HCT116 (cell line): ENCODE measurements at regions not wholly inside any gene's neighbourhood (a gene's known extent, or its start where the extent isn't known, plus 50 kb on each side); places are given as distances from the start of the nearest gene placed in this dataset.

Experiments used
- ATAC-seq: fragments of 200-7000 bp; cut with Tn5 transposase; 2 replicates; pipeline ENCODE4 v1.9.1; 2020; ENCODE audit warnings: mild to moderate bottlenecking, moderate library complexity
- BruUV-seq: library from RNA; stranded (reverse); fragments of 400-500 nt; replicated peaks from 2 replicates; lab custom pipeline; 2021; lab: Mats Ljungman, UMichigan
- CTCF ChIA-PET: fragments of 300-600 bp; sonication (Branson Sonifier 250); formaldehyde crosslinking; loops from one replicate; lab custom pipeline; 2021; ENCODE audit warnings: antibody characterized with exemption; lab: Charles Lee
- POLR2A ChIA-PET: fragments of 300-600, 350-600 bp; sonication (Branson Sonifier 250); formaldehyde crosslinking; loops from one replicate; lab custom pipeline; 2021; ENCODE audit warnings: antibody characterized with exemption; lab: Charles Lee
- RAD21 ChIA-PET, 2 experiments: fragments of 300-600 bp; sonication (Branson Sonifier 250); formaldehyde crosslinking; loops; one replicate each; lab custom pipeline; 2023; ENCODE audit warnings: low total read pairs in 2 of 2; ENCODE audit not compliant: uncharacterized antibody in 2 of 2, unreplicated experiment in 2 of 2, low non-redundant PET in 1 of 2; lab: Charles Lee
- DNase-seq: peaks from one replicate; pipeline ENCODE4 v3.0.0-alpha.2; 2010; ENCODE audit warnings: low read depth, low spot score
- H2AFZ ChIP-seq: fragments of 200-600 bp; shearing (Covaris generic), sonication (generic); 2 replicates; pipeline ENCODE4 v1.6.1; 2017; ENCODE audit warnings: low read depth, mixed run types, mixed read lengths, antibody characterized with exemption, low read length; ENCODE audit not compliant: poor library complexity, severe bottlenecking
- H3K27ac ChIP-seq: 2 replicates; pipeline ENCODE4 v1.5.1; 2012; ENCODE audit warnings: low read depth, low read length
- H3K27me3 ChIP-seq: fragments of 200-600 bp; sonication (generic); 2 replicates; pipeline ENCODE4 v1.6.1; 2016; ENCODE audit warnings: mixed run types, low read length, mixed read lengths; ENCODE audit not compliant: insufficient read depth
- H3K36me3 ChIP-seq, 2 experiments: fragments of 200-500 bp in 1 of 2; fragments of 200-600 bp in 1 of 2; sonication (Bioruptor generic) in 1 of 2; sonication (generic) in 1 of 2; 2 replicates each; pipeline versions ENCODE4 v1.5.1 to v1.6.1; 2014 to 2016; ENCODE audit warnings: low read length in 2 of 2, inconsistent platforms in 1 of 2, mixed read lengths in 1 of 2, mixed run types in 1 of 2; ENCODE audit not compliant: insufficient read depth in 2 of 2, control insufficient read depth in 1 of 2
- H3K4me1 ChIP-seq, 2 experiments: fragments of 200-600 bp in 1 of 2; sonication (generic) in 1 of 2; 2 replicates each; pipeline versions ENCODE4 v1.5.1 to v1.6.1; 2012 to 2017; ENCODE audit warnings: low read length in 2 of 2, inconsistent platforms in 1 of 2, mild to moderate bottlenecking in 1 of 2, mixed read lengths in 1 of 2, mixed run types in 1 of 2, moderate library complexity in 1 of 2; ENCODE audit not compliant: insufficient read depth in 2 of 2, control insufficient read depth in 1 of 2
- H3K4me2 ChIP-seq: fragments of 200-600 bp; sonication (generic); 2 replicates; pipeline ENCODE4 v1.6.1; 2017; ENCODE audit warnings: mixed run types, low read length, mixed read lengths
- H3K4me3 ChIP-seq, 2 experiments: fragments of 200-600 bp in 1 of 2; sonication (generic) in 1 of 2; replicated peaks in 1 of 2; 2 replicates each; pipeline ENCODE4 v1.5.1; 2011 to 2016; ENCODE audit warnings: low read length in 2 of 2, control low read depth in 1 of 2, low read depth in 1 of 2, mild to moderate bottlenecking in 1 of 2, mixed read lengths in 1 of 2, mixed run types in 1 of 2
- H3K79me2 ChIP-seq: fragments of 200-600 bp; sonication (generic); 2 replicates; pipeline ENCODE4 v1.6.1; 2017; ENCODE audit warnings: mild to moderate bottlenecking, mixed run types, low read length, moderate library complexity, mixed read lengths; ENCODE audit not compliant: insufficient read depth
- H3K9ac ChIP-seq: fragments of 200-600 bp; sonication (generic); 2 replicates; pipeline ENCODE4 v1.6.1; 2016; ENCODE audit warnings: low read length, mixed read lengths
- H3K9me2 ChIP-seq: fragments of 200-600 bp; sonication (generic), shearing (Covaris generic); 2 replicates; pipeline ENCODE4 v1.6.1; 2017; ENCODE audit warnings: mixed run types, mild to moderate bottlenecking, moderate library complexity; ENCODE audit not compliant: insufficient read depth
- H3K9me3 ChIP-seq, 2 experiments: fragments of 200-500 bp in 1 of 2; fragments of 200-600 bp in 1 of 2; sonication (Bioruptor generic) in 1 of 2; sonication (generic) in 1 of 2; 2 replicates each; pipeline ENCODE4 v1.6.1; 2014 to 2017; ENCODE audit warnings: low read length in 2 of 2, mixed read lengths in 2 of 2, inconsistent platforms in 1 of 2, low read depth in 1 of 2, mild to moderate bottlenecking in 1 of 2, mixed run types in 1 of 2, moderate library complexity in 1 of 2; ENCODE audit not compliant: control insufficient read depth in 1 of 2, insufficient read depth in 1 of 2
- H4K20me1 ChIP-seq: fragments of 200-600 bp; sonication (generic), shearing (Covaris generic); 2 replicates; pipeline ENCODE4 v1.6.1; 2017; ENCODE audit warnings: mixed run types, mild to moderate bottlenecking, moderate library complexity; ENCODE audit not compliant: insufficient read depth
- ATF3 ChIP-seq: IDR thresholded peaks from 2 replicates; pipeline ENCODE4 v1.6.1; 2012
- CBX3 ChIP-seq: IDR thresholded peaks from 2 replicates; pipeline ENCODE4 v1.6.1; 2012; ENCODE audit warnings: low read depth
- CEBPB ChIP-seq: IDR thresholded peaks from 2 replicates; pipeline ENCODE4 v1.6.1; 2012; ENCODE audit warnings: low read depth
- EGR1 ChIP-seq: IDR thresholded peaks from 2 replicates; pipeline ENCODE4 v1.6.1; 2012; ENCODE audit warnings: low read depth
- ELF1 ChIP-seq: IDR thresholded peaks from 2 replicates; pipeline ENCODE4 v1.6.1; 2012; ENCODE audit warnings: low read depth, borderline replicate concordance
- EZH2 ChIP-seq: fragments of 200-600 bp; sonication (generic); IDR thresholded peaks from 2 replicates; pipeline ENCODE4 v1.6.1; 2017; ENCODE audit warnings: antibody characterized with exemption, mixed run types
- FOSL1 ChIP-seq: IDR thresholded peaks from 2 replicates; pipeline ENCODE4 v1.6.1; 2012; ENCODE audit warnings: low read depth
- JUND ChIP-seq: IDR thresholded peaks from 2 replicates; pipeline ENCODE4 v1.6.1; 2012
- POLR2A ChIP-seq: IDR thresholded peaks from 2 replicates; pipeline ENCODE4 v1.7.0; 2011; ENCODE audit warnings: borderline replicate concordance; ENCODE audit not compliant: insufficient read depth, insufficient read length; ENCODE audit errors: extremely low read depth
- POLR2AphosphoS5 ChIP-seq: IDR thresholded peaks from 2 replicates; pipeline ENCODE4 v1.6.1; 2011; ENCODE audit warnings: mild to moderate bottlenecking, low read depth, low read length, moderate library complexity
- RAD21 ChIP-seq: IDR thresholded peaks from 2 replicates; pipeline ENCODE4 v1.6.1; 2012; ENCODE audit warnings: low read depth, mild to moderate bottlenecking
- SIN3A ChIP-seq: IDR thresholded peaks from 2 replicates; pipeline ENCODE4 v1.6.1; 2012; ENCODE audit warnings: low read depth
- SP1 ChIP-seq: IDR thresholded peaks from 2 replicates; pipeline ENCODE4 v1.6.1; 2012; ENCODE audit warnings: low read depth
- SRF ChIP-seq: IDR thresholded peaks from 2 replicates; pipeline ENCODE4 v1.6.1; 2012; ENCODE audit warnings: low read depth
- TCF7L2 ChIP-seq: IDR thresholded peaks from 2 replicates; pipeline ENCODE4 v1.7.0; 2011; ENCODE audit warnings: borderline replicate concordance, inconsistent platforms; ENCODE audit not compliant: insufficient read depth, insufficient read length; ENCODE audit errors: extremely low read depth
- ZFX ChIP-seq: fragments of 450-650 bp; IDR thresholded peaks from 2 replicates; pipeline ENCODE4 v1.6.1; 2017
- ZNF274 ChIP-seq: fragments of 200-500 bp; sonication (Bioruptor generic); IDR thresholded peaks from 2 replicates; pipeline ENCODE4 v1.6.1; 2014; ENCODE audit warnings: mild to moderate bottlenecking, low read depth, low read length, inconsistent platforms
- intact Hi-C: fragments of 100-400 bp; cut with micrococcal nuclease; formaldehyde crosslinking; loops from 2 replicates; pipeline ENCODE4 v1.10.0; 2022
- TF ChIP-seq, protein P1 (sequence below), 3 experiments: fragments of 200-600 bp in 1 of 3; sonication (generic) in 1 of 3; IDR thresholded peaks in 2 of 3; conservative IDR thresholded peaks in 1 of 3; 2 replicates each; pipeline ENCODE4 v1.5.1; 2012 to 2017; ENCODE audit warnings: low read depth in 2 of 3, low read length in 2 of 3, antibody characterized with exemption in 1 of 3, borderline replicate concordance in 1 of 3, control low read depth in 1 of 3, mild to moderate bottlenecking in 1 of 3, mixed read lengths in 1 of 3, mixed run types in 1 of 3, moderate library complexity in 1 of 3; ENCODE audit not compliant: insufficient read depth in 1 of 3
- TF ChIP-seq, protein P2 (sequence below): IDR thresholded peaks from 2 replicates; pipeline ENCODE4 v1.6.1; 2012

GRCh38 chr6:141123497-141123896 lies 1009.2 kb upstream of the GJE1 start:
- no peak overlapping the region for H3K9ac ChIP-seq
- no peak overlapping the region for H3K4me2 ChIP-seq
- H4K20me1 ChIP-seq: no peaks in the 10 kb centered on the region
- no peaks in the 10 kb centered on the region for H3K79me2 ChIP-seq
- ChIA-PET CTCF (no interaction called here), POLR2A (no interaction called here), RAD21 (no interaction called here)
- H2AFZ ChIP-seq: no peak overlapping the region
- no TSS peak for BruUV-seq
- intact Hi-C loops: no loop called here
- H3K36me3 ChIP-seq: no peaks in the 10 kb centered on the region
- ATAC-seq: no peak
- H3K9me2 ChIP-seq: no peaks in the 10 kb centered on the region
- H3K27me3 ChIP-seq: no peaks in the 10 kb centered on the region
- no peaks in the 10 kb centered on the region for H3K9me3 ChIP-seq
- TF ChIP-seq CEBPB (no peak), ZFX (no peak)
- H3K4me1 ChIP-seq: no peaks in the 10 kb centered on the region
- no peak overlapping the region for H3K27ac ChIP-seq
- no peak for DNase-seq
- H3K4me3 ChIP-seq: no peak overlapping the region

DNA sequence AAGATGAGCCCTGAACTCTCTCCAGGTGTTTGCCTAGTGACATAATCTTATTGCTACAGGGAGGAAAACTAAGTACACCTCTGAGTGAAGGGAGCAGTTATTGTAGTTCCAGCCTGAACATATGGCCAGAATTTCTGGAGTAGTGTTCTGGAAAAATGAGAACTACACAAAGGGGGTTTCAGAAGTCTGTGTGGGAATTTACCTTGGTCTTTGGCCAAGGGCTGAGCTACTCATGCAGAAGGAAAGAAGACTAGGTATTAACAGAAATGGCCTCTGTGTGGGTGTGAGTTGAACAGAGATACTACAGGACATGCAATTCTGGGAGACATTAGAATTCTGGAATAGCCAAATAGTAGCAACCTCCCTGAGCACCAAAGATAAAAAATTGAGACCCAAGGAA lies 1009.7 kb upstream of the GJE1 start:
- no peaks in the 10 kb centered on the region for H3K27me3 ChIP-seq
- no peak overlapping the region for H3K4me2 ChIP-seq
- no peak overlapping the region for H2AFZ ChIP-seq
- no peaks in the 10 kb centered on the region for H3K9me3 ChIP-seq
- POLR2A ChIA-PET: no interaction called here
- TF ChIP-seq, protein P1, sequence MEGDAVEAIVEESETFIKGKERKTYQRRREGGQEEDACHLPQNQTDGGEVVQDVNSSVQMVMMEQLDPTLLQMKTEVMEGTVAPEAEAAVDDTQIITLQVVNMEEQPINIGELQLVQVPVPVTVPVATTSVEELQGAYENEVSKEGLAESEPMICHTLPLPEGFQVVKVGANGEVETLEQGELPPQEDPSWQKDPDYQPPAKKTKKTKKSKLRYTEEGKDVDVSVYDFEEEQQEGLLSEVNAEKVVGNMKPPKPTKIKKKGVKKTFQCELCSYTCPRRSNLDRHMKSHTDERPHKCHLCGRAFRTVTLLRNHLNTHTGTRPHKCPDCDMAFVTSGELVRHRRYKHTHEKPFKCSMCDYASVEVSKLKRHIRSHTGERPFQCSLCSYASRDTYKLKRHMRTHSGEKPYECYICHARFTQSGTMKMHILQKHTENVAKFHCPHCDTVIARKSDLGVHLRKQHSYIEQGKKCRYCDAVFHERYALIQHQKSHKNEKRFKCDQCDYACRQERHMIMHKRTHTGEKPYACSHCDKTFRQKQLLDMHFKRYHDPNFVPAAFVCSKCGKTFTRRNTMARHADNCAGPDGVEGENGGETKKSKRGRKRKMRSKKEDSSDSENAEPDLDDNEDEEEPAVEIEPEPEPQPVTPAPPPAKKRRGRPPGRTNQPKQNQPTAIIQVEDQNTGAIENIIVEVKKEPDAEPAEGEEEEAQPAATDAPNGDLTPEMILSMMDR (IDR thresholded peaks at IDR 0.05 in 2 of 3, conservative IDR thresholded peaks at IDR 0.05 in 1 of 3; ENCODE audit: borderline replicate concordance in 1 of 3, insufficient read depth in 1 of 3, low read depth in 2 of 3, low read length in 2 of 3): no peak
- no peak for TF ChIP-seq CBX3
- TF ChIP-seq ZFX: no peak
- no peak for TF ChIP-seq SRF
- TF ChIP-seq TCF7L2: no peak
- TF ChIP-seq, protein P2, sequence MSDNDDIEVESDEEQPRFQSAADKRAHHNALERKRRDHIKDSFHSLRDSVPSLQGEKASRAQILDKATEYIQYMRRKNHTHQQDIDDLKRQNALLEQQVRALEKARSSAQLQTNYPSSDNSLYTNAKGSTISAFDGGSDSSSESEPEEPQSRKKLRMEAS: no peak
- no peak for TF ChIP-seq POLR2A
- TF ChIP-seq EGR1: no peak
- TF ChIP-seq EZH2: no peak
- no peak for TF ChIP-seq POLR2AphosphoS5
- no peak for TF ChIP-seq ATF3
- TF ChIP-seq SIN3A: no peak
- no peak for TF ChIP-seq ZNF274
- TF ChIP-seq SP1: no peak
- TF ChIP-seq ELF1: no peak
- no peak for TF ChIP-seq JUND
- no peak for TF ChIP-seq RAD21
- no peak for TF ChIP-seq FOSL1
- TF ChIP-seq, all 23 proteins: peak for 0
- DNase-seq (no peak), ATAC-seq (no peak)
- no TSS peak for BruUV-seq
- Histone ChIP-seq H3K4me1 (no peaks in the 10 kb centered on the region), H3K27ac (no peak overlapping the region), H3K9ac (no peak overlapping the region), H4K20me1 (no peaks in the 10 kb centered on the region), H3K4me3 (no peak overlapping the region), H3K9me2 (no peaks in the 10 kb centered on the region), H3K36me3 (no peaks in the 10 kb centered on the region), H3K79me2 (no peaks in the 10 kb centered on the region)
- ChIA-PET RAD21 (no interaction called here), CTCF (no interaction called here)
- intact Hi-C loops: no loop called here
